Activated CD8-positive, alpha-beta T cell treated with anti-CD3 and anti-CD28 coated beads for 36 hours (primary cell): ENCODE measurements at regions not wholly inside any gene's neighbourhood (a gene's known extent, or its start where the extent isn't known, plus 50 kb on each side); places are given as distances from the start of the nearest gene placed in this dataset.
"Not testable (repeated sequence)": the region's sequence is repeated elsewhere in the genome, so short reads cannot be mapped to it uniquely, and the experiment has no call there.

Source experiments
- ATAC-seq: fragments of 200-7000 bp; cut with Tn5 transposase; one replicate; pipeline ENCODE4 v1.10.0; 2021; ENCODE audit warnings: mild to moderate bottlenecking, moderate library complexity
- CTCF ChIA-PET: fragments of 350-600 bp; sonication (Branson Sonifier 250); formaldehyde crosslinking; loops from one replicate; lab custom pipeline; 2021; ENCODE audit warnings: antibody characterized with exemption; lab: Charles Lee
- POLR2A ChIA-PET: fragments of 350-600 bp; sonication (Branson Sonifier 250); formaldehyde crosslinking; loops from one replicate; lab custom pipeline; 2021; ENCODE audit warnings: antibody characterized with exemption; lab: Charles Lee
- DNase-seq: peaks from one replicate; pipeline ENCODE4 v3.0.0-alpha.2; 2020
- H3K27ac Mint-ChIP-seq: one replicate; pipeline ENCODE4 v1.8.0; 2021; ENCODE audit warnings: mild to moderate bottlenecking, mixed read lengths
- H3K27me3 Mint-ChIP-seq: one replicate; pipeline ENCODE4 v1.8.0; 2021; ENCODE audit warnings: mixed read lengths
- H3K36me3 Mint-ChIP-seq: one replicate; pipeline ENCODE4 v1.8.0; 2021; ENCODE audit warnings: low read depth, mixed read lengths
- H3K4me1 Mint-ChIP-seq: one replicate; pipeline ENCODE4 v1.8.0; 2021; ENCODE audit warnings: low read depth, mixed read lengths
- H3K4me3 Mint-ChIP-seq: one replicate; pipeline ENCODE4 v1.8.0; 2021; ENCODE audit warnings: mild to moderate bottlenecking, moderate library complexity, mixed read lengths
- H3K9me3 Mint-ChIP-seq: one replicate; pipeline ENCODE4 v1.8.0; 2021; ENCODE audit warnings: mixed read lengths
- intact Hi-C: fragments of 100-400 bp; cut with micrococcal nuclease; formaldehyde crosslinking; loops from one replicate; pipeline ENCODE4 v1.10.0; 2022
- TF ChIP-seq, protein P1 (sequence below): fragments of 200-600 bp; IDR thresholded peaks from one replicate; pipeline ENCODE4 v1.8.0; 2022; ENCODE audit warnings: antibody characterized with exemption, mild to moderate bottlenecking

DNA sequence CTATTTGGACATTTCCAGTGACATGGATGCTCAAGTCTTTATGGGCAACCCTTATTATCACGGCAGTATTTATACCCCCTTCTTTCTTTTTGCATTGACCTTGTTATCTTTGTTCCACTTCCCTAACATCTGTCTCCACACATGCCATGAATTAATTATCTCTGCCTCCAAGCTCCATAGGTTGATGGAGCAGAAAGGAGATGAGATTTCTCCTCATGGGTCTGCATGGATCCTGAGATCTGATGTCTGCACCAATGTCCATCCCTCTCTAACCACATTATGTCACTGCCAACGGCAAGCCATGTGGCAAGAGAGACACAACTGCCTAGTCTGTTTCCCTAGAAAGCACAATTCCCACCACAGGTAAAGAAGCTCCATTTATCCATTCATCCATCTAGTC is 416.8 kb upstream of the ASIC2 start:
- DNase-seq (no peak), ATAC-seq (no peak)
- TF ChIP-seq, protein P1, sequence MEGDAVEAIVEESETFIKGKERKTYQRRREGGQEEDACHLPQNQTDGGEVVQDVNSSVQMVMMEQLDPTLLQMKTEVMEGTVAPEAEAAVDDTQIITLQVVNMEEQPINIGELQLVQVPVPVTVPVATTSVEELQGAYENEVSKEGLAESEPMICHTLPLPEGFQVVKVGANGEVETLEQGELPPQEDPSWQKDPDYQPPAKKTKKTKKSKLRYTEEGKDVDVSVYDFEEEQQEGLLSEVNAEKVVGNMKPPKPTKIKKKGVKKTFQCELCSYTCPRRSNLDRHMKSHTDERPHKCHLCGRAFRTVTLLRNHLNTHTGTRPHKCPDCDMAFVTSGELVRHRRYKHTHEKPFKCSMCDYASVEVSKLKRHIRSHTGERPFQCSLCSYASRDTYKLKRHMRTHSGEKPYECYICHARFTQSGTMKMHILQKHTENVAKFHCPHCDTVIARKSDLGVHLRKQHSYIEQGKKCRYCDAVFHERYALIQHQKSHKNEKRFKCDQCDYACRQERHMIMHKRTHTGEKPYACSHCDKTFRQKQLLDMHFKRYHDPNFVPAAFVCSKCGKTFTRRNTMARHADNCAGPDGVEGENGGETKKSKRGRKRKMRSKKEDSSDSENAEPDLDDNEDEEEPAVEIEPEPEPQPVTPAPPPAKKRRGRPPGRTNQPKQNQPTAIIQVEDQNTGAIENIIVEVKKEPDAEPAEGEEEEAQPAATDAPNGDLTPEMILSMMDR: no peak
- no peaks in the 10 kb centered on the region for H3K36me3 Mint-ChIP-seq
- H3K27me3 Mint-ChIP-seq: no peaks in the 10 kb centered on the region
- POLR2A ChIA-PET: no interaction called here
- H3K4me1 Mint-ChIP-seq: no peaks in the 10 kb centered on the region
- H3K4me3 Mint-ChIP-seq: no peak overlapping the region
- intact Hi-C loops: no loop called here
- no peaks in the 10 kb centered on the region for H3K9me3 Mint-ChIP-seq
- H3K27ac Mint-ChIP-seq: no peak overlapping the region
- CTCF ChIA-PET: no interaction called here

DNA sequence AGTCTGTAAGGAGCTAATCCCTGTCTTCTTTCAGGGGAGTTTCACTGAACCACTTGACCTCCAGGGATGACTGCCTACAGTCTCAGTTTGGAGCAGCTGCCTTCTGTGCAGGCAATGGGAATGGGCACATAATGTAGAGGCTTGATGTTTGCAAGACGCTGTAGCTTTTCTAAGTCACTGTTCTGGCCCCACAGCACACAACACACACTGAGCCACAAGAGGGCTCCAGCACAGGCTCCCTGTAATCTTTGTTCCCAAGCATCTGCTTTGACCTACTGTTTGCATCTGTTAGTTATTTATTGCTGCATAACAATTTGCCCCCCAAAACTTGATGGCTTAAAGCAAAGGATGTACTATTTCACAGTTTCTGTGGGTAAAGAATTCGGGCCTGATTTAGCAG is 419.0 kb upstream of the ASIC2 start:
- DNase-seq: no peak
- CTCF ChIA-PET: interaction anchor here (0.7 kb wide), 1 partner anchor 39 kb away, joined by 3 read pairs; no protein-coding TSS in a partner anchor
- ATAC-seq: no peak
- POLR2A ChIA-PET: no interaction called here
- TF ChIP-seq, protein P1: no peak
- Mint-ChIP-seq H3K36me3 (no peaks in the 10 kb centered on the region), H3K4me1 (no peaks in the 10 kb centered on the region), H3K27me3 (no peaks in the 10 kb centered on the region), H3K4me3 (no peak overlapping the region), H3K9me3 (no peaks in the 10 kb centered on the region), H3K27ac (no peak overlapping the region)
- intact Hi-C loops: no loop called here

DNA sequence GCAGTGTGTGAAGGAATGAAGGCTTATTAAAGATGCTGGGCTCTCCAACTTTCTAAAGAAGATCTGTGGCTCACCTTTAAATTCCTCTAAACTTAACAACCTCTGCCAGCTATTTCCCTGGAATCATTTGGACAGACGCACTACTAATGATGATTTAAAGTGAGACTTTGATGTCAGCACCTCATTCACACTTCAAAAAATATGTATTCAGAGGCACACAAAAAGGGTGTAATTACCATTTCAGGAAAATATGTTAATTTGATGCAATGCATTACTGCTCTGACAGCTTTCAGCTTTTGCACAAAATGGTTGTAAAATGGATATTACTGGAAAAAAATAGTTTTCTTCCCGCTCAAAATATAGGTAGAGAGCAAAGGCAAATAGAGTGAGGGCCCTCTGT is 423.9 kb upstream of the ASIC2 start:
- Mint-ChIP-seq H3K9me3 (no peaks in the 10 kb centered on the region), H3K27ac (no peak overlapping the region), H3K4me3 (no peak overlapping the region), H3K27me3 (peaks cover 3% of the 10 kb centered on the region), H3K36me3 (no peaks in the 10 kb centered on the region), H3K4me1 (no peaks in the 10 kb centered on the region)
- ATAC-seq (no peak), DNase-seq (no peak)
- TF ChIP-seq, protein P1: no peak
- intact Hi-C loops: no loop called here
- ChIA-PET CTCF (interaction anchor here (0.9 kb wide), 1 partner anchor 34 kb away, joined by 3 read pairs; no protein-coding TSS in a partner anchor), POLR2A (no interaction called here)

DNA sequence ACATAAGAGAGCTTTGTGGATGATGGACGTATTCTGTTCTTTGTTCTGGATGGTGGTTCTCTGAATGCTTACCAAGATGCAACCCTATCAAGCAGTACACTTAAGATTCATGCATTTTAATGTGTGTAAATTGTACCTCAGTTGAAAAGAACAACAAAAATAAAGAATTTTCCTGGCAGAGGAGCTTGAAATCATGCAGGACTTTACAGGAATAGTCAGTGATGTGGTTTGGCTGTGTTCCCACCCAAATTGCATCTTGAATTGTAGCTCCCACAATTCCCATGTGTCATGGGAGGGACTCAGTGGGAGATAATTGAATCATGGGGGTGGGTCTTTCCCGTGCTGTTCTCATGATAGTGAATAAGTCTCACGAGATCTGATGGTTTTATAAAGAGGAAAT is 430.6 kb upstream of the ASIC2 start:
- H3K27ac Mint-ChIP-seq, H3K36me3 Mint-ChIP-seq, H3K4me3 Mint-ChIP-seq, intact Hi-C loops, ATAC-seq, POLR2A ChIA-PET, H3K4me1 Mint-ChIP-seq, DNase-seq, H3K9me3 Mint-ChIP-seq: not testable (repeated sequence)
- peaks cover 14% of the 10 kb centered on the region for H3K27me3 Mint-ChIP-seq
- CTCF ChIA-PET: interaction anchor here (0.8 to 3.8 kb wide), 2 partner anchors 27 to 48 kb away, joined by 3 to 21 read pairs; no protein-coding TSS in a partner anchor

DNA sequence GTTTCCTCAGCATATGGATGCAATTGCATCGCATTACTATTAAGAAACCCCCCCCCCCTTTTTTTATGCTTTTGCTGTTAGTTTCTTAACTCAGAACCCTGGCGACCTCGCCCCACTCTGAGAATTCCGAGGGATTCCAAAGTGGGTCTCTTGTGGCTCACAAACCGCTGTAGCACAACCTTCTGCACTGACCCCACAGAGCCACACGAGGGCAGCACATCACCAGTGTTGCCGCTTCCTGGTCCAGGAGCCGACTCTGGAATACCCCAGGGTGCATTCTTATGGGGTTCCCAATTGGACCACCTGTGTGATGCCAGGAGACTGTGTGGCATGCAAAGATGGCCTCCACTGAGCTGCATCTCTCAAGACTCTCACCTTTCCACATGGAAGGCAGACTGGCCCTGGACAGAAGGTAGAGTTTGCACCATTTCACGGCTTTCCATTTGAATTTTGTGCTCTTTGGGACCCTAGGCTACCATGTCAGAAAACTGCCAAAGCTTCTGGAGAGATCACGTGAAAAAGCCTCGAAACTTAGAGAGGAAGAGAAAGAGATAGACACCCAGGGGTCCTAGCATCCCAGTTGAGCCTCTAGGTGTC is 432.7 kb upstream of the ASIC2 start:
- Mint-ChIP-seq H3K4me3 (no peak overlapping the region), H3K36me3 (no peaks in the 10 kb centered on the region), H3K27ac (no peak overlapping the region), H3K4me1 (no peaks in the 10 kb centered on the region), H3K27me3 (peaks cover 14% of the 10 kb centered on the region), H3K9me3 (no peaks in the 10 kb centered on the region)
- CTCF ChIA-PET: interaction anchor here (1.0 to 3.8 kb wide), 3 partner anchors 12 to 28 kb away, joined by 3 to 21 read pairs (median 5); no protein-coding TSS in a partner anchor
- POLR2A ChIA-PET: no interaction called here
- DNase-seq (peak; percentile 28), ATAC-seq (no peak)
- intact Hi-C loops: no loop called here
- TF ChIP-seq, protein P1: peak; percentile 49
